ENCODE measurements at regions not wholly inside any gene's neighbourhood (a gene's known extent, or its start where the extent isn't known, plus 50 kb on each side); places are given as distances from the start of the nearest gene placed in this dataset.

DNA sequence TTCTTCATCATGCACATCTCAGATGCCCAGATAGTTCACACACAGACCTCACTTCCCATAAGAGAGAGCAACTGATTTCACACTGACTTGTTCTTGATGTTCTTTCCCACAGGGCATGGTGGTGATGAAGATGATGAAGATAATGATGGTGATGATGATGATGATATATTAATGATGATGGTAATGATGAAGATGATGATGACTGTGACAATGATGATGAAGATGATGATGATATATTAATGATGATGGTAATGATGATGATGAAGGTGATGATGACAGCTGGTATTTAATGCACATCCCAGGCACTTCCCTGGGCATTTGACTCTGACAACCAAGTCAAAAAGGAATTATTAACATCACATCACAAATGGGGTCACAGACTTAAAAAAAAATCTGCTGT is 225.2 kb downstream of the MAF start:
- TF ChIP-seq CREB1 (IDR thresholded peaks at IDR 0.05) = no peak
- no peak for TF ChIP-seq CREB1 (CRISPR knock-in tag; IDR thresholded peaks at IDR 0.05)
- no peak for TF ChIP-seq NBN (IDR thresholded peaks at IDR 0.05; ENCODE audit: low read depth)
- TF ChIP-seq MAFF (IDR thresholded peaks at IDR 0.05; ENCODE audit: low read length) = no peak
- TF ChIP-seq, protein P1, sequence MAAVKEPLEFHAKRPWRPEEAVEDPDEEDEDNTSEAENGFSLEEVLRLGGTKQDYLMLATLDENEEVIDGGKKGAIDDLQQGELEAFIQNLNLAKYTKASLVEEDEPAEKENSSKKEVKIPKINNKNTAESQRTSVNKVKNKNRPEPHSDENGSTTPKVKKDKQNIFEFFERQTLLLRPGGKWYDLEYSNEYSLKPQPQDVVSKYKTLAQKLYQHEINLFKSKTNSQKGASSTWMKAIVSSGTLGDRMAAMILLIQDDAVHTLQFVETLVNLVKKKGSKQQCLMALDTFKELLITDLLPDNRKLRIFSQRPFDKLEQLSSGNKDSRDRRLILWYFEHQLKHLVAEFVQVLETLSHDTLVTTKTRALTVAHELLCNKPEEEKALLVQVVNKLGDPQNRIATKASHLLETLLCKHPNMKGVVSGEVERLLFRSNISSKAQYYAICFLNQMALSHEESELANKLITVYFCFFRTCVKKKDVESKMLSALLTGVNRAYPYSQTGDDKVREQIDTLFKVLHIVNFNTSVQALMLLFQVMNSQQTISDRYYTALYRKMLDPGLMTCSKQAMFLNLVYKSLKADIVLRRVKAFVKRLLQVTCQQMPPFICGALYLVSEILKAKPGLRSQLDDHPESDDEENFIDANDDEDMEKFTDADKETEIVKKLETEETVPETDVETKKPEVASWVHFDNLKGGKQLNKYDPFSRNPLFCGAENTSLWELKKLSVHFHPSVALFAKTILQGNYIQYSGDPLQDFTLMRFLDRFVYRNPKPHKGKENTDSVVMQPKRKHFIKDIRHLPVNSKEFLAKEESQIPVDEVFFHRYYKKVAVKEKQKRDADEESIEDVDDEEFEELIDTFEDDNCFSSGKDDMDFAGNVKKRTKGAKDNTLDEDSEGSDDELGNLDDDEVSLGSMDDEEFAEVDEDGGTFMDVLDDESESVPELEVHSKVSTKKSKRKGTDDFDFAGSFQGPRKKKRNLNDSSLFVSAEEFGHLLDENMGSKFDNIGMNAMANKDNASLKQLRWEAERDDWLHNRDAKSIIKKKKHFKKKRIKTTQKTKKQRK (IDR thresholded peaks at IDR 0.05; ENCODE audit: borderline replicate concordance, low read depth, low read length) = no peak
- no peak for TF ChIP-seq MYNN (IDR thresholded peaks at IDR 0.05)
- TF ChIP-seq MYNN (CRISPR knock-in tag; IDR thresholded peaks at IDR 0.05) = no peak
- no peak for TF ChIP-seq BACH1 (tag; IDR thresholded peaks at IDR 0.05)
- no peak for TF ChIP-seq GATA2 (CRISPR knock-in tag; IDR thresholded peaks at IDR 0.05)
